ENCODE measurements at regions not wholly inside any gene's neighbourhood (a gene's known extent, or its start where the extent isn't known, plus 50 kb on each side); places are given as distances from the start of the nearest gene placed in this dataset.

DNA sequence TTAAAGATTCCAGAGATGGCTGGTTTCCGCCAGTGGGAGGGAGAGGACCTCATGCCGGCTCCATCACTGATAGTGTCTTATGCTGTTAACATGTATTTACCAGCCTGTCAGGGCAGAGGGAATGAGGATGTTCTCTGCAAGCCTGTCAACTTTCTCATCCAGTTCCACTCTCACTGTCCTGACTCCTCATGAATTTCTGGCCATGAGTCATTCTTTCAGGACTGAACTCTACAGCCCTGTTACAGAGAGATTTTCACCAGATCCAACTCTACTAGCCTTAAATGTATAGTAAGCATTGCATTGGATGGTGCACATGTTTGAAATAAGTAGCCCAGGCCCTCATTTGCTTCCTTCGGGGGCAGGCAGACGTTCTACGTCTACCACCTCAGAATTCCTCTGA is 387.7 kb downstream of the TMEM135 start:
- H3K4me1 ChIP-seq (ENCODE audit: control insufficient read depth in 2 of 2, insufficient read depth in 2 of 2, low read length in 2 of 2) = no peaks in the 10 kb centered on the region
- no peak overlapping the region for H3K9ac ChIP-seq (ENCODE audit: low read depth in 1 of 2, low read length in 2 of 2)
- H3K36me3 ChIP-seq (ENCODE audit: control insufficient read depth in 2 of 2, insufficient read depth in 2 of 2, low read length in 2 of 2) = no peaks in the 10 kb centered on the region
- H3K27ac ChIP-seq (ENCODE audit: low read depth in 2 of 2, low read length in 2 of 2) = no peak overlapping the region
- H3K27me3 ChIP-seq (ENCODE audit: control insufficient read depth in 2 of 2, insufficient read depth in 2 of 2, low read length in 2 of 2) = no peaks in the 10 kb centered on the region
- H3K4me3 ChIP-seq (ENCODE audit: low read length in 2 of 2) = no peak overlapping the region
- no peaks in the 10 kb centered on the region for H3K9me3 ChIP-seq (ENCODE audit: control insufficient read depth in 2 of 2, low read length in 2 of 2)

DNA sequence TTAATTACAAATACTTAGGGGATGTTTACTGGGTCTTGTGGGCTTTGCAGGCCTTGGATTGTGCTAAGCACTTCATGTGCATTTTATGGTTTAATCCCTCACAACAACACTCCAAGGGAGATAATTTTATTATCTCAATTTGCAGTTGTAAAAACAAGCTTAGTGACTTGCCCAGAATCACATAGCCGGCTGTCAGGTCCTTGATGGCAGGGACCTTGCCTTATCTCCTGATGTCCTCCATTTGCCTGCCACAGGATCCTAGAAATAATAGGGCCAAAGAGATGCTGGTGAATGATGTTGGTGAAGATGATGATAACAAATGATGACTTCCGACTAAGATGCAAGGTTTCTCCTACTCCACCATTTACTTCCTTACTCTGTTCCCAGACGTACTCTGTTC is 385.4 kb downstream of the TMEM135 start:
- H3K27me3 ChIP-seq (ENCODE audit: control insufficient read depth in 2 of 2, insufficient read depth in 2 of 2, low read length in 2 of 2) = no peaks in the 10 kb centered on the region
- no peak overlapping the region for H3K4me3 ChIP-seq (ENCODE audit: low read length in 2 of 2)
- H3K9ac ChIP-seq (ENCODE audit: low read depth in 1 of 2, low read length in 2 of 2) = no peak overlapping the region
- no peak overlapping the region for H3K27ac ChIP-seq (ENCODE audit: low read depth in 2 of 2, low read length in 2 of 2)
- no peaks in the 10 kb centered on the region for H3K9me3 ChIP-seq (ENCODE audit: control insufficient read depth in 2 of 2, low read length in 2 of 2)
- no peaks in the 10 kb centered on the region for H3K4me1 ChIP-seq (ENCODE audit: control insufficient read depth in 2 of 2, insufficient read depth in 2 of 2, low read length in 2 of 2)
- no peaks in the 10 kb centered on the region for H3K36me3 ChIP-seq (ENCODE audit: control insufficient read depth in 2 of 2, insufficient read depth in 2 of 2, low read length in 2 of 2)

DNA sequence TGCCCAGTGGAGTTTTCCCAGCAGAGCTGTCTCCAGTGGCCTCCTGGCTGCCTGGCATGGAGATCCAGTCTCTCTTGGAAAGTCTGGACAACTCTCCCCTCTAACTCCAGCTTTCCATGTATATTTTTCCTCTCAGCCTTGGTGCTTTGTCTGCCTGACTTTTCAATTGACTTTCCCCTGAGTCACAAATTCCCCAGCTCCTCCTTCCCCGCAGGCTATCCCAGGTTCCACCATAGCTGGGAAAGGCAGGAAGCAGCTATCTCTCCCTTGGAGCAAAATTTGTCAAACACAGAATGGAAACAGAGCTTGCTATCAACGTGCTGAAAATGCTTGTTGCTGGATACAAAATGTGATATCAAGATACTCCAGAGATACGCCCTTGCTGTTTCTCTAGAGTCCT is 384.8 kb downstream of the TMEM135 start:
- Histone ChIP-seq H3K27ac (ENCODE audit: low read depth in 2 of 2, low read length in 2 of 2) (no peak overlapping the region), H3K4me1 (ENCODE audit: control insufficient read depth in 2 of 2, insufficient read depth in 2 of 2, low read length in 2 of 2) (no peaks in the 10 kb centered on the region), H3K9ac (ENCODE audit: low read depth in 1 of 2, low read length in 2 of 2) (no peak overlapping the region), H3K36me3 (ENCODE audit: control insufficient read depth in 2 of 2, insufficient read depth in 2 of 2, low read length in 2 of 2) (no peaks in the 10 kb centered on the region), H3K4me3 (ENCODE audit: low read length in 2 of 2) (no peak overlapping the region), H3K9me3 (ENCODE audit: control insufficient read depth in 2 of 2, low read length in 2 of 2) (no peaks in the 10 kb centered on the region), H3K27me3 (ENCODE audit: control insufficient read depth in 2 of 2, insufficient read depth in 2 of 2, low read length in 2 of 2) (no peaks in the 10 kb centered on the region)

DNA sequence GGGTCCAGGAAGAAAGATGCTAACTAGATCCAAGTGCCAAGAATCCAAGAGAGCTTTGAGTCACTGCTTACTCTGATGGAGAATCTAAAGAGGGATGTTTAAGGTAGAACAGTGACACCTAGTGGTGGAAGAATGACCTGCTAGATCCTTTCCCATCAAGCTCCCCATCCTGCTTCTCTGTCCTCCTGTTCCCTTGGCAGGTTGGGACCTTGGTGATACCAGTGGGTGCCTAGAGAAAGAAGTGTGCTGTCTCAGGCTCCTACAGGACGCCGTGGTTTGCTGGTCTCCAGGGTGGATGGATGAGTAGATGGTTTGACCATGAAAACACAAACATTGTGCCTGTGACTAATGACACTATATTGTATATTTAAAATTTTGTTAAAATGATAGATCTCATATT is 383.7 kb downstream of the TMEM135 start:
- H3K9me3 ChIP-seq (ENCODE audit: control insufficient read depth in 2 of 2, low read length in 2 of 2) = no peaks in the 10 kb centered on the region
- no peak overlapping the region for H3K9ac ChIP-seq (ENCODE audit: low read depth in 1 of 2, low read length in 2 of 2)
- no peaks in the 10 kb centered on the region for H3K4me1 ChIP-seq (ENCODE audit: control insufficient read depth in 2 of 2, insufficient read depth in 2 of 2, low read length in 2 of 2)
- no peak overlapping the region for H3K27ac ChIP-seq (ENCODE audit: low read depth in 2 of 2, low read length in 2 of 2)
- H3K27me3 ChIP-seq (ENCODE audit: control insufficient read depth in 2 of 2, insufficient read depth in 2 of 2, low read length in 2 of 2) = no peaks in the 10 kb centered on the region
- H3K36me3 ChIP-seq (ENCODE audit: control insufficient read depth in 2 of 2, insufficient read depth in 2 of 2, low read length in 2 of 2) = no peaks in the 10 kb centered on the region
- no peak overlapping the region for H3K4me3 ChIP-seq (ENCODE audit: low read length in 2 of 2)

DNA sequence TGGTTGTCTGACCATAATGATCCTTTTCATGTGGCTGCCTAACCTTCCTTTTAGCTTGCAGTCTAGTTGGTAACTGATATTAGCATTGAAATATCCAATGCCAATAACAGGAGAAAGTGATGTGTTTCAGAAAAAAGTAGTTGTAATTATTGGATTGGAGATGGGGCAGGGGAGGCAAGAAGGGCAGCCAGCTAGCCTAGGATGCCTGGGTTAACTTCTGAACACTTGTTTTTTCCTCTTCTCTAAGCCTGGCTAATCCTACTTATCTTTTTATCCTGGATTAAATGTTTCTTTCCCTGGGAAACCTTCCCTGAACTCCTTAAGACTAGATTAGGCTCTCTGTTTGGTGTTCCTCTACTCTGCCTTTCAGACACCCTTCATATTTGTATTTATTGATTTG is 380.2 kb downstream of the TMEM135 start:
- H3K4me1 ChIP-seq (ENCODE audit: control insufficient read depth in 2 of 2, insufficient read depth in 2 of 2, low read length in 2 of 2) = no peaks in the 10 kb centered on the region
- no peaks in the 10 kb centered on the region for H3K9me3 ChIP-seq (ENCODE audit: control insufficient read depth in 2 of 2, low read length in 2 of 2)
- no peak overlapping the region for H3K4me3 ChIP-seq (ENCODE audit: low read length in 2 of 2)
- H3K27ac ChIP-seq (ENCODE audit: low read depth in 2 of 2, low read length in 2 of 2) = no peak overlapping the region
- H3K9ac ChIP-seq (ENCODE audit: low read depth in 1 of 2, low read length in 2 of 2) = no peak overlapping the region
- no peaks in the 10 kb centered on the region for H3K36me3 ChIP-seq (ENCODE audit: control insufficient read depth in 2 of 2, insufficient read depth in 2 of 2, low read length in 2 of 2)
- no peaks in the 10 kb centered on the region for H3K27me3 ChIP-seq (ENCODE audit: control insufficient read depth in 2 of 2, insufficient read depth in 2 of 2, low read length in 2 of 2)

DNA sequence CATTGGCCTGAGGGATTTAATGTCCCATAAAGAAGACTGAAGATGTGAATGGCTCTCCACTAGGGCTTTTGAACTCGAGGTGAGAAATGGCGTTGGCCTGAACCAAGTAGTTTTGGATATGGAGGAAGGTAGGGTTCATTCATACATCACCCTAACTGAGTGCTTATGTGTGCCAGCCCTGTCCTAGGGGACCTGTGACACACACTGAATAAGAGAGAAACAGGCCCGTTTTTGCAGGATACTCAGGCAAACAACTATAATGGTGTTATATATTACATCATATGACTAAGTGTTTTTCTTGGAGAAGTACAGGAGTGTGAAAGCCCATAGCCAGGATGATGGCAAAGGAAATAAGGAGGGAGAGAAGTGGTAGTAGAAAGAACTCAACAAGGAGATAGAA is 368.1 kb downstream of the TMEM135 start:
- Histone ChIP-seq H3K27me3 (ENCODE audit: control insufficient read depth in 2 of 2, insufficient read depth in 2 of 2, low read length in 2 of 2) (no peaks in the 10 kb centered on the region), H3K36me3 (ENCODE audit: control insufficient read depth in 2 of 2, insufficient read depth in 2 of 2, low read length in 2 of 2) (no peaks in the 10 kb centered on the region), H3K9ac (ENCODE audit: low read depth in 1 of 2, low read length in 2 of 2) (no peak overlapping the region), H3K4me3 (ENCODE audit: low read length in 2 of 2) (no peak overlapping the region), H3K4me1 (ENCODE audit: control insufficient read depth in 2 of 2, insufficient read depth in 2 of 2, low read length in 2 of 2) (peaks cover 0 to 3% of the 10 kb centered on the region in 2 donors), H3K27ac (ENCODE audit: low read depth in 2 of 2, low read length in 2 of 2) (no peak overlapping the region), H3K9me3 (ENCODE audit: control insufficient read depth in 2 of 2, low read length in 2 of 2) (no peaks in the 10 kb centered on the region)

DNA sequence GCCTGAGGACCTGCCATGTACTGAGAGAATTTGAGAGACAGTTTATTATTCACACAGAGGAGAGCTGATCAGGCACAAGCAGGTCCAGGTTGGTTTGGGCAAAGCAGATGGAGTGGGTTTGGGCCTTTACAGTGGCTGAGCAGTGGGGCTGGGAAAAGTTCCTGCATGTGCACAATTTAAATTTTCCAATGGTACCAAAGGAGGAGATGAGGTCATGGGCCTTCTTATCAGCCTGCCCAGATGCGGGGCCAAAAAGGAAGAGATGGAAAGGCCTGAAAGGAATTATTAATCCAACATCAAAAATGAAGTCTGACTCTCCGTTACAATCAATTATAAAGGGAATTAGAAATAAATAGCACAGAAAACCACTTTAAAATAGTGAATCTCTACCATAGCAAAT is 367.6 kb downstream of the TMEM135 start:
- H3K4me3 ChIP-seq (ENCODE audit: low read length in 2 of 2) = no peak overlapping the region
- H3K9me3 ChIP-seq (ENCODE audit: control insufficient read depth in 2 of 2, low read length in 2 of 2) = no peaks in the 10 kb centered on the region
- no peaks in the 10 kb centered on the region for H3K27me3 ChIP-seq (ENCODE audit: control insufficient read depth in 2 of 2, insufficient read depth in 2 of 2, low read length in 2 of 2)
- H3K4me1 ChIP-seq (ENCODE audit: control insufficient read depth in 2 of 2, insufficient read depth in 2 of 2, low read length in 2 of 2) = peaks cover 0 to 3% of the 10 kb centered on the region in 2 donors
- H3K27ac ChIP-seq (ENCODE audit: low read depth in 2 of 2, low read length in 2 of 2) = no peak overlapping the region
- no peak overlapping the region for H3K9ac ChIP-seq (ENCODE audit: low read depth in 1 of 2, low read length in 2 of 2)
- no peaks in the 10 kb centered on the region for H3K36me3 ChIP-seq (ENCODE audit: control insufficient read depth in 2 of 2, insufficient read depth in 2 of 2, low read length in 2 of 2)

DNA sequence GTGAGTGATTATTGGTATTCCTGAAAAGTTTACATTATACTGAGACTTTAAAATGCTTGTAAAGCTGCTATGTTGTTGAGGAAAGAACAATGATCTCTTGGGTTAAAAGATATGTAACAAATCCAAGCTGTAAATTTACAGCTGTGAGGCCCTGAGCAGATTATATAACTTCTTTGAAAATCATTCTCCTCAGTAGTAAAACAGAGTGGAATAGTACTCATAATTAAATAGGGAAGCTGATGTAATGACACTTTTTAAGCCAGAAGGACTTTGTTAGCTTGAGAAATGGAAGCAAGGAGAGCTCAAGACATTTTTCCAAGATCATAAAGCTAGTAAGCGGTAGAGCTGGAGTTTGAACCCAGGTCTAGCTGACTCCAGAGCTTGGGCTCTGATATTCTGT is 363.9 kb downstream of the TMEM135 start:
- Histone ChIP-seq H3K9me3 (ENCODE audit: control insufficient read depth in 2 of 2, low read length in 2 of 2) (no peaks in the 10 kb centered on the region), H3K4me1 (ENCODE audit: control insufficient read depth in 2 of 2, insufficient read depth in 2 of 2, low read length in 2 of 2) (peaks cover 0 to 3% of the 10 kb centered on the region in 2 donors), H3K27me3 (ENCODE audit: control insufficient read depth in 2 of 2, insufficient read depth in 2 of 2, low read length in 2 of 2) (no peaks in the 10 kb centered on the region), H3K27ac (ENCODE audit: low read depth in 2 of 2, low read length in 2 of 2) (peak overlapping the region in 1 of 2 donors; percentile 22), H3K4me3 (ENCODE audit: low read length in 2 of 2) (no peak overlapping the region), H3K36me3 (ENCODE audit: control insufficient read depth in 2 of 2, insufficient read depth in 2 of 2, low read length in 2 of 2) (no peaks in the 10 kb centered on the region), H3K9ac (ENCODE audit: low read depth in 1 of 2, low read length in 2 of 2) (no peak overlapping the region)

DNA sequence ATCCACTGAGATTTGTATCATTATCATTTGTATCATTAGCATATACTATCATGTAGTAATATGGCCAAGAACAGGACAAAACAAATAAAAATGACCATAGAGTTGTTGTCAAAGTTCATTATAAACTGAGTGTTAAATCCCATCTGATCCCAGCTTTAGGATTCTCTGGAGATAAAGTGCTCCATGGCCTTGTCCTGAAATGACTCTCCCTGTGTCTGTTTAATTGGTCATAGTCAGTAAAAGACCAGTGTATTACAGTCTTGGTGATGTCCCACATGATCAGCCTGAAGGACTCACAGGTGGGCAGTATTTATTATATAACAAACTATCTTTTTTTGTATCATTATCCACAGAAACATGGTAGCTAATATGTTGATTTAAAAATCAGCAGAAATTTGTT is 361.6 kb downstream of the TMEM135 start:
- H3K4me3 ChIP-seq (ENCODE audit: low read length in 2 of 2) = no peak overlapping the region
- no peak overlapping the region for H3K27ac ChIP-seq (ENCODE audit: low read depth in 2 of 2, low read length in 2 of 2)
- H3K36me3 ChIP-seq (ENCODE audit: control insufficient read depth in 2 of 2, insufficient read depth in 2 of 2, low read length in 2 of 2) = no peaks in the 10 kb centered on the region
- no peaks in the 10 kb centered on the region for H3K9me3 ChIP-seq (ENCODE audit: control insufficient read depth in 2 of 2, low read length in 2 of 2)
- no peaks in the 10 kb centered on the region for H3K27me3 ChIP-seq (ENCODE audit: control insufficient read depth in 2 of 2, insufficient read depth in 2 of 2, low read length in 2 of 2)
- H3K9ac ChIP-seq (ENCODE audit: low read depth in 1 of 2, low read length in 2 of 2) = no peak overlapping the region
- peaks cover 0 to 3% of the 10 kb centered on the region in 2 donors for H3K4me1 ChIP-seq (ENCODE audit: control insufficient read depth in 2 of 2, insufficient read depth in 2 of 2, low read length in 2 of 2)

DNA sequence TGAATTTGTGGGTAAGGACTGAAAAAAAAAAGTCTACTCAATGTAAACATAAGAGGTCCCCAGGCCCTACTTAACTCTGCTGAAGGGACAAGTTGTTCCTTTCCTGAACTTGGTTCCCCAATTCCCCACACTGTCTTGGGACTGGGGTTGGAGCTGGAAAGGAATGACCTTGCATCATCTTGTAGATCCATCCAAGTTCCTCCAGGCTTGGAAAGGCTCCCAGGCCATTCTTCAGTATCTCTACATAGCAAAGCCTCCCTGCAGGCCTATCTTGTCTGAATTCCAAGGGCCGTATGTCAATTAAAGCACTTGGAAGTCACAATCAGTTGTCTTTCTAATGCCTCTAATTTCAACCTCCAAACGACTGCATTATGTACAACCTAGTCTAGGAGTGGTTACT is 361.2 kb downstream of the TMEM135 start:
- peaks cover 0 to 3% of the 10 kb centered on the region in 2 donors for H3K4me1 ChIP-seq (ENCODE audit: control insufficient read depth in 2 of 2, insufficient read depth in 2 of 2, low read length in 2 of 2)
- no peaks in the 10 kb centered on the region for H3K36me3 ChIP-seq (ENCODE audit: control insufficient read depth in 2 of 2, insufficient read depth in 2 of 2, low read length in 2 of 2)
- no peak overlapping the region for H3K4me3 ChIP-seq (ENCODE audit: low read length in 2 of 2)
- H3K9me3 ChIP-seq (ENCODE audit: control insufficient read depth in 2 of 2, low read length in 2 of 2) = no peaks in the 10 kb centered on the region
- H3K27ac ChIP-seq (ENCODE audit: low read depth in 2 of 2, low read length in 2 of 2) = no peak overlapping the region
- H3K27me3 ChIP-seq (ENCODE audit: control insufficient read depth in 2 of 2, insufficient read depth in 2 of 2, low read length in 2 of 2) = no peaks in the 10 kb centered on the region
- no peak overlapping the region for H3K9ac ChIP-seq (ENCODE audit: low read depth in 1 of 2, low read length in 2 of 2)

Data from mucosa of rectum (tissue), 2 donors.